22Rv1 (cell line): ENCODE measurements at regions not wholly inside any gene's neighbourhood (a gene's known extent, or its start where the extent isn't known, plus 50 kb on each side); places are given as distances from the start of the nearest gene placed in this dataset.

Experiments
- H3K27ac ChIP-seq: fragments of 450-650 bp; 2 replicates; pipeline ENCODE4 v1.5.1; 2017
- ZFX ChIP-seq: fragments of 450-650 bp; IDR thresholded peaks from 2 replicates; pipeline ENCODE4 v1.6.1; 2017; ENCODE audit warnings: antibody characterized with exemption, borderline replicate concordance
- TF ChIP-seq, protein P1 (sequence below): fragments of 450-650 bp; IDR thresholded peaks from 2 replicates; pipeline ENCODE4 v1.5.1; 2017; ENCODE audit warnings: mild to moderate bottlenecking

DNA sequence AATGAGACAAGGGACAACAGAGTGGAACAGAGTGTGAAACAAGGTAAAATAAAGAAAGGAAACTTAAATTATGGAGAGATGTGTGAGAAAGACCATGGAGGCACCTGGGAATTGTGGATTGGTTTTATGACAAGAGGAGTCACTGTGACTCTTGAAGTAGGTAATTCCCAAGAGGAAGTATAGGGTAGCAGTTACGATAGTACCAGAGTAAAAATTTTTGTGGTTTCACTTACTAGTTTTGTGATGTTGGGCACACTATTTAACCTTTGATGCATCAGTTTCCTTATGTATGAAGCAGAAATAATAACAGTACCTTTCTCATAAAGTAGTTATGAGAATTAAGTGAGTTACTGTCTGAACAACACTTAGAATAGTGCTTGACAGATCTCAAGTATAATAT, 267.9 kb upstream of the DPYD start:
- H3K27ac ChIP-seq, result no peak overlapping the region

DNA sequence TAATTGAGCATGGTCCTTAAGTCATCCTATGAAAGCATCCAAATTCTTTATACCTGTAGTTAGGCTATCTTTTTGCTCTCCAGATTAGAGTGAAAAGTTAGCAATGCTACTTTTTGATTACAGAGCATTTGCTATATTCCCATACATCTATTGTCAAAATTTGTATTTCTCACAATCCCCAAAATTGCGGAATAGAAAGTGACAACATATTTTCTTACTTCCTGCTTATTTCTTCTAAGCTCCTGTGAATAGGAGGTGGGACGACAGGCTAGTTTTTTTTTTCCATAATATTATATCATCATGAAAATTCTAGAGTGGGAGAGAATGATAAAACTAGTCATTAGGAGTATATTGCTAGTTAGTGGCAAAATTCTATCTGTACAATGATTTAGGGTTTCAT, 264.0 kb upstream of the DPYD start:
- TF ChIP-seq, protein P1, sequence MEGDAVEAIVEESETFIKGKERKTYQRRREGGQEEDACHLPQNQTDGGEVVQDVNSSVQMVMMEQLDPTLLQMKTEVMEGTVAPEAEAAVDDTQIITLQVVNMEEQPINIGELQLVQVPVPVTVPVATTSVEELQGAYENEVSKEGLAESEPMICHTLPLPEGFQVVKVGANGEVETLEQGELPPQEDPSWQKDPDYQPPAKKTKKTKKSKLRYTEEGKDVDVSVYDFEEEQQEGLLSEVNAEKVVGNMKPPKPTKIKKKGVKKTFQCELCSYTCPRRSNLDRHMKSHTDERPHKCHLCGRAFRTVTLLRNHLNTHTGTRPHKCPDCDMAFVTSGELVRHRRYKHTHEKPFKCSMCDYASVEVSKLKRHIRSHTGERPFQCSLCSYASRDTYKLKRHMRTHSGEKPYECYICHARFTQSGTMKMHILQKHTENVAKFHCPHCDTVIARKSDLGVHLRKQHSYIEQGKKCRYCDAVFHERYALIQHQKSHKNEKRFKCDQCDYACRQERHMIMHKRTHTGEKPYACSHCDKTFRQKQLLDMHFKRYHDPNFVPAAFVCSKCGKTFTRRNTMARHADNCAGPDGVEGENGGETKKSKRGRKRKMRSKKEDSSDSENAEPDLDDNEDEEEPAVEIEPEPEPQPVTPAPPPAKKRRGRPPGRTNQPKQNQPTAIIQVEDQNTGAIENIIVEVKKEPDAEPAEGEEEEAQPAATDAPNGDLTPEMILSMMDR, result no peak
- no peak for TF ChIP-seq ZFX
- H3K27ac ChIP-seq, result no peak overlapping the region

More for the DNA sequence above, 267.9 kb upstream of the DPYD start:
- no peak for TF ChIP-seq ZFX
- TF ChIP-seq, protein P1, result no peak

DNA sequence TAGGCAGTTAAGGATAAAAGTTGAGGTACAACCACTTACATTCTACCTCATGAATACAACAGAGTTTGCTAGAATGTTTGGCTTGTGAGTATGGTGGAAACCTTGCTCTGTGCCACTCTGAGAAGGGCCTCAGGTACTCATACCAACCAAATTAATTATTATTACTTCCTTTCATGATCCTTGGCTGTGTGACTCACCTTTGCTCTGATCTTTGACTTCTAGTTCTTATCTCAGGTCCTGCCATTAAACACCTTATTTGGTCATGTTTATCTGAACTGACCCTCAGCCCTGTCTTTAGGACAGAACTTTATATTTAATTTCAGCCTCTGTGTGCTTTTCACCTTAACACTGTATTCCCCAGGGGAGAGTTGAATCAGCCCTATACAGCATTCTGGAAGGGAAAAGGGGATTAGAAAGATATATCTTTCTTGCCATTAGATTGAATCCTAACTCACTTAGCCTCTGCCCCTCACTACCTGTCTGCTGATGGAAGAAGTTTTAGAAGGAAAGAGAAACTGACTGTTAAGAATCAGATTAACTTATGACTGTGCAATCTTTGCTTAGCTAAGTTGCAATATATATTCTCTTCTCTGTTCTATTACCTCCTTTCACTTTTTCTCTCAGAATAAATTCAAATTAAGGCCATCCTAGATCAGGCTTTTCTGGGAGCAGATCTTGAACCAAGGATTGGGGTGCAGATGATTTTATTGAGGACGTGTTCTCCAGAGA, 260.4 kb upstream of the DPYD start:
- TF ChIP-seq, protein P1, result no peak
- no peak for TF ChIP-seq ZFX
- H3K27ac ChIP-seq, result no peak overlapping the region

- H3K27ac ChIP-seq, result no peak overlapping the region
- TF ChIP-seq, protein P1, result no peak
- no peak for TF ChIP-seq ZFX
Measured at GRCh38 chr1:98179151-98179773, 258.4 kb upstream of the DPYD start.

- no peak for TF ChIP-seq ZFX
- TF ChIP-seq, protein P1, result no peak
- no peak overlapping the region for H3K27ac ChIP-seq
Measured at GRCh38 chr1:98177751-98178150, 256.9 kb upstream of the DPYD start.

DNA sequence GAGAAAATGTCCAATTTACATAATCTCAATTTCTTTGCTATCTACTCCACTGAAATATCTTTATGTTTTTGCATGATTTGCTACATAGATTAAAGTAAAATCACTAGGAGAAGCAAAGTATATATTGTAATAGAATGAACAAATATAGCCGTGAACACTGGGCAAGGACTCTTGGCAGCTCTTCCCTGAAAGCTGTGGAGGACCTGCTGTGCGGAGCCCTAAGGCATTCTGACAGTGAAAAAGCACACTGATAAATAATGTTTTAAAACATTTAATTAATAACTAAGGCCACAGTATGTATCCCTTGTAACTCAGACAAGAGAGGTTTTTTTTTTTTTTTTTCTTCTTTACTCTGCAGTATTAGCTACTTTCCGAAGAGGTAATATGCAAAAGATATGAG, 256.1 kb upstream of the DPYD start:
- H3K27ac ChIP-seq, result no peak overlapping the region
- TF ChIP-seq, protein P1, result no peak
- no peak for TF ChIP-seq ZFX

GRCh38 chr1:98176414-98176813, 255.6 kb upstream of the DPYD start:
- no peak for TF ChIP-seq ZFX
- TF ChIP-seq, protein P1, result no peak
- H3K27ac ChIP-seq, result no peak overlapping the region
